Endothelial cell of umbilical vein (primary cell): ENCODE measurements at regions not wholly inside any gene's neighbourhood (a gene's known extent, or its start where the extent isn't known, plus 50 kb on each side); places are given as distances from the start of the nearest gene placed in this dataset.

Experiments used
- FOS ChIP-seq: IDR thresholded peaks from 2 replicates; pipeline ENCODE4 v1.6.1; 2011; ENCODE audit warnings: mild to moderate bottlenecking, low read length, moderate library complexity, borderline replicate concordance; ENCODE audit not compliant: insufficient read depth
- POLR2A ChIP-seq: IDR thresholded peaks from 2 replicates; pipeline ENCODE4 v1.6.1; 2012; ENCODE audit warnings: low read depth, mild to moderate bottlenecking, control low read depth, low read length
- POLR2AphosphoS5 ChIP-seq: IDR thresholded peaks from 2 replicates; pipeline ENCODE4 v1.6.1; 2012; ENCODE audit warnings: low read depth, mild to moderate bottlenecking, control low read depth, low read length, moderate library complexity; ENCODE audit not compliant: insufficient read depth
- TF ChIP-seq, protein P1 (sequence below), 2 donors: IDR thresholded peaks; 1 replicate in 1 of 2; 2 replicates in 1 of 2; pipeline ENCODE4 v1.5.1; 2011; ENCODE audit warnings: low read length in 2 of 2, mild to moderate bottlenecking in 2 of 2, moderate library complexity in 2 of 2, control low read depth in 1 of 2, inconsistent platforms in 1 of 2, low read depth in 1 of 2; ENCODE audit not compliant: insufficient read depth in 1 of 2; ENCODE audit errors: extremely low read depth in 1 of 2
- TF ChIP-seq, protein P2 (sequence below): IDR thresholded peaks from 2 replicates; pipeline ENCODE4 v1.6.1; 2011; ENCODE audit not compliant: insufficient read depth, insufficient read length

- no peak for TF ChIP-seq POLR2A
- TF ChIP-seq, protein P1, sequence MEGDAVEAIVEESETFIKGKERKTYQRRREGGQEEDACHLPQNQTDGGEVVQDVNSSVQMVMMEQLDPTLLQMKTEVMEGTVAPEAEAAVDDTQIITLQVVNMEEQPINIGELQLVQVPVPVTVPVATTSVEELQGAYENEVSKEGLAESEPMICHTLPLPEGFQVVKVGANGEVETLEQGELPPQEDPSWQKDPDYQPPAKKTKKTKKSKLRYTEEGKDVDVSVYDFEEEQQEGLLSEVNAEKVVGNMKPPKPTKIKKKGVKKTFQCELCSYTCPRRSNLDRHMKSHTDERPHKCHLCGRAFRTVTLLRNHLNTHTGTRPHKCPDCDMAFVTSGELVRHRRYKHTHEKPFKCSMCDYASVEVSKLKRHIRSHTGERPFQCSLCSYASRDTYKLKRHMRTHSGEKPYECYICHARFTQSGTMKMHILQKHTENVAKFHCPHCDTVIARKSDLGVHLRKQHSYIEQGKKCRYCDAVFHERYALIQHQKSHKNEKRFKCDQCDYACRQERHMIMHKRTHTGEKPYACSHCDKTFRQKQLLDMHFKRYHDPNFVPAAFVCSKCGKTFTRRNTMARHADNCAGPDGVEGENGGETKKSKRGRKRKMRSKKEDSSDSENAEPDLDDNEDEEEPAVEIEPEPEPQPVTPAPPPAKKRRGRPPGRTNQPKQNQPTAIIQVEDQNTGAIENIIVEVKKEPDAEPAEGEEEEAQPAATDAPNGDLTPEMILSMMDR (IDR thresholded peaks at IDR 0.05; ENCODE audit: extremely low read depth in 1 of 2, insufficient read depth in 1 of 2, low read depth in 1 of 2, low read length in 2 of 2) = no peak
- no peak for TF ChIP-seq POLR2AphosphoS5
- TF ChIP-seq FOS = no peak
- TF ChIP-seq, protein P2, sequence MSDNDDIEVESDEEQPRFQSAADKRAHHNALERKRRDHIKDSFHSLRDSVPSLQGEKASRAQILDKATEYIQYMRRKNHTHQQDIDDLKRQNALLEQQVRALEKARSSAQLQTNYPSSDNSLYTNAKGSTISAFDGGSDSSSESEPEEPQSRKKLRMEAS = no peak
Measured at GRCh38 chr10:55223352-55223751, 422.3 kb upstream of the PCDH15 start.
